ENCODE measurements at regions not wholly inside any gene's neighbourhood (a gene's known extent, or its start where the extent isn't known, plus 50 kb on each side); places are given as distances from the start of the nearest gene placed in this dataset.

- TF ChIP-seq POLR2AphosphoS5 (IDR thresholded peaks at IDR 0.05; ENCODE audit: borderline replicate concordance, low read depth, low read length) (no peak), EZH2 (IDR thresholded peaks at IDR 0.05) (no peak)
These were observed 1225.0 kb upstream of the MIR17HG start for GRCh38 chr13:90122531-90122930.
